LNCAP (cell line): ENCODE measurements at regions not wholly inside any gene's neighbourhood (a gene's known extent, or its start where the extent isn't known, plus 50 kb on each side); places are given as distances from the start of the nearest gene placed in this dataset.

Experiments
- TF ChIP-seq, protein P1 (sequence below): fragments of 450-650 bp; IDR thresholded peaks from 2 replicates; pipeline ENCODE4 v1.5.1; 2017; ENCODE audit warnings: mild to moderate bottlenecking

DNA sequence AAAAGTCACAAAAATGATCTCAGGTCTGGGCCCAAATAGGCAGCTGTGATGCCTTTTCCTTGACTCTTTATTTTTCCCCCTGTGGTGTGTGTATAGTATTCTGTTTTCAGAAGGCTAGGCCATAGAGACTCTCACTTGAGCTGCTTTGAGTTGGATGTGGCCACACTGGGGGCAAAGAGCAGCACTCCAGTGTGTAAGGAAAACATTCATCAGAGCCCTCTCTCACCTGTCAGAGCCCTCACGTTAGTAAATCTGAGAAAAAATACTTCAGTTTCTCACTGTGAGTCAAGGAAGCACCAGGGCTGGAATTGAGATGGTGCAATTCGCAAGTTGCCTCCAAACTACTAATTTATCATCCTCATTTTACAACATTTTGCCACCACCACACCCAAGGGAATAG is 136.1 kb downstream of the ST6GAL2 start:
- TF ChIP-seq, protein P1, sequence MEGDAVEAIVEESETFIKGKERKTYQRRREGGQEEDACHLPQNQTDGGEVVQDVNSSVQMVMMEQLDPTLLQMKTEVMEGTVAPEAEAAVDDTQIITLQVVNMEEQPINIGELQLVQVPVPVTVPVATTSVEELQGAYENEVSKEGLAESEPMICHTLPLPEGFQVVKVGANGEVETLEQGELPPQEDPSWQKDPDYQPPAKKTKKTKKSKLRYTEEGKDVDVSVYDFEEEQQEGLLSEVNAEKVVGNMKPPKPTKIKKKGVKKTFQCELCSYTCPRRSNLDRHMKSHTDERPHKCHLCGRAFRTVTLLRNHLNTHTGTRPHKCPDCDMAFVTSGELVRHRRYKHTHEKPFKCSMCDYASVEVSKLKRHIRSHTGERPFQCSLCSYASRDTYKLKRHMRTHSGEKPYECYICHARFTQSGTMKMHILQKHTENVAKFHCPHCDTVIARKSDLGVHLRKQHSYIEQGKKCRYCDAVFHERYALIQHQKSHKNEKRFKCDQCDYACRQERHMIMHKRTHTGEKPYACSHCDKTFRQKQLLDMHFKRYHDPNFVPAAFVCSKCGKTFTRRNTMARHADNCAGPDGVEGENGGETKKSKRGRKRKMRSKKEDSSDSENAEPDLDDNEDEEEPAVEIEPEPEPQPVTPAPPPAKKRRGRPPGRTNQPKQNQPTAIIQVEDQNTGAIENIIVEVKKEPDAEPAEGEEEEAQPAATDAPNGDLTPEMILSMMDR: no peak
